SKM-1 treated with dmso at 0.1 percent for 144 hours (cell line): ENCODE measurements at regions not wholly inside any gene's neighbourhood (a gene's known extent, or its start where the extent isn't known, plus 50 kb on each side); places are given as distances from the start of the nearest gene placed in this dataset.

ENCODE experiments used
- DNase-seq: peaks from one replicate; lab custom pipeline; 2025; ENCODE audit not compliant: unreplicated experiment; lab: John Stamatoyannopoulos, UW

DNA sequence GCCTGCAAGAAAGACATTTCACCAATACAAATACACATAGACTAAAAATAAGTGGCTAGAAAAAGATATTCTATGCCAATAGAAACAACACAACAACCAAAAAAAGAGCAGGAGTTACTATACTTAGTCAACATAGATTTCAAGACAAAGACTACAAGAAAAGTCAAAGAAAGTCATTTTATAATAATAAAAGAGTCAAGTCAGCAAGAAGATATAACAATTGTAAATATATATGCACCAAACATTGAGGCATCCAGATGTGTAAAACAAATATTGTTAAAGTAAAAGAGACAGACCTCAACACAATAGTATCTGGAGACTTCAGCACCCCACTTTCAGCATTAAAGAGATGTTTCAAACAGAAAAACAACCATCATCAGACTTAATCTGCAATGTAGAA, 104.6 kb downstream of the AMY1C start:
- DNase-seq = no peak

DNA sequence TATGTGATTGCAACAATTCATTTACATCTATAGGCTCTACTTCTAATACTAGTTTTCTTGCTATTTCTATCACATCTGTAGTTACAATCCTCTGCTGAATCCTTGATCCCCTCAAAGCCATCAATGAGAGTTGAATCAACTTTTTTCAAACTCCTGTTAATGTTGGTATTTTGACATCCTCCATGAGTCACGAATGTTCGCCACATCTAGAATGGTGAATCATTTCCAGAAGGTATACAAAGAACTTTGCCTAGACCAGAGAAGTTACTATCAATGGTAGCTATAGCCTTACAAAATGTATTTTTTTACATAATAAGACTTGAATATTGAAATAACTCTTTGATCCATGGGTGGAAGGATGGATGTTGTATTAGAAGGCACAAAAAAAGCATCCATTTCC, 110.0 kb downstream of the AMY1C start:
- no peak for DNase-seq

DNA sequence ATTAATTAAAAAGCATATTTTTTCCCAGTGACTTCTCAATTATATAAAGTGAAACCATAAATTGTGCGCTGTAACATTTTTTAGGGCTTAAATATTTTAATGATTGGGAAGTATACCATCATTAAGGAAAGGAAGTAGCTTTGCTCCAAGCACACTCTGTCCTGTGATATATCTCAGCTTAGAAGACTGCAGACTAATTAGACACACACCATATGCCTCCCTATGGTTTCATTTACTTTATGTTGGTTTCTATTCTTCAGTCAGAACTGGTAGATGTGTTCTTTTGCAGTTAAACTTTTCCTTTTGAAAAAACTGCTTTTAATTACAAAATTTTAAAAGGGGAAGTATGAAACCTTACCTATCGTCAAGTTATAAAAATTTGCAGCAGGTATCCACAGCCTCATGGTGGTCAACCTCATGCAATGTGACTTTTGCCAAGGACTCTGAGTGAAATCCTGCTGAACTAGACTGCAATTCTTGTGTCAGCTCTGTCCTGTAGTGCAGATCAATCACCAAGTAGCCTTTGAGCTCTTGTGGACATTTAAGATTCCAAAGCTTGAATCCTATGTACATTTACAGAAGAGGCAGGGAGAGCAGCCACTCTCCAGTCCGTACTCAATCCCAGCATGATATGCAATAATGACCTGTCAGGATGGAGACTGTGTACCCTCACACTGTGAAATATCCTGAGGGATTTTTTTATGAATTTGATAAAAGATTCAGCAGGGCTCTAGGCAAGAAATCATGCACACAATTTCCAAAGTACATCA, 149.1 kb downstream of the AMY1C start:
- DNase-seq = no peak

DNA sequence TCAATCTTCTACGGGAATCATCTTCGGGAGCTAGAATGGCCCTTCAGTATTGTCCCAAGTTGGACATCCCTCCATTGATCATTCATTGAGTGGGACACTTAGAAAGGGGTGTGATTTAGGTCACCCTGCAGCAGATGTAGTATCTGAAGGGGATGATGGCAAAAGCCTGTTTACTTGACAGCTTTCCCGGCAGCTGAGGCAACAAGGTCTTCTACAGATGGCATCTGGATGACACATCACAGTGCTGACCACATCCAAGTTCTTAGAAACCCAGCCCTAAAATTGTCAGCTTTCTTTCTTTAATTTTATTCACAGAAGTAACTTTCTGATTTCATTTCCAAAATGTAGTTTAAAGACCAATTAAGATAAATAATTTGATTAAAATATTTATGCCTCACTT, 150.3 kb downstream of the AMY1C start:
- no peak for DNase-seq

DNA sequence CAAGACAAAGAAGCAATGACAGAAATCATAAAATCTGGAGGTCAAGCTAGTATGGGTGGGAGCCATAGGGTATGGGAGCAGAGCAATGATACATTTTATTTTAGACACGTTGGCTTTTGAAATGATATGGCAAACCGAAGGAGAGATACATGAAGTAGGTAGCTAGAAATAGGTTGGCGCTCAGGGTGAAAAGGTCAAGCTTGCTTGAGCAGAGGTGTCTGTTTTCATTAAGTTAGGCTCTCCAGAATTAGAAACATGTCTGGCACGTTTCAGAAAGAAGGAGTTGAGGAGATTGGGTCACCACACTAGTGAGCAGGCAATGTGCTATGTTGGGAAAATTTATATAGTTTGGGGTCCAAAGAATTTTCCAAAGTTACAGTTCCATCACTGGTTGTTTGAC, 151.4 kb downstream of the AMY1C start:
- DNase-seq = no peak

DNA sequence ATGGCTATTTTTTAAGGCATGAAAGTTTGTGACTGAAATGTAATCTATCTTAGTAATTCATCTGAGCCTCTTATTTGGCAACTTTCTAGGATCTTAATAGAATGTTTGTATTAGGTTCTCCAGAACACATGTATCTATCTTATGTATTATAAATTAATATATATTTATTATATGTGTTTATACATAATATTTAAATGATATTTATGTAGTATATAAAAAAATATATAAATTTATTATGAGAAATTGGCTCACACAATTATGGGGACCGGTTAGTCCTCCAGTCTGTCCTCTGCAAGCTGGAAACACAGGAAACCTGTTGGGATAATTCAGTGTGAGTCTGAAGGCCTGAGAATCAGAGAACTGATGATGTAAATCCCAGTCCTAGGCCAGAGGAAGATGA, 155.7 kb downstream of the AMY1C start:
- no peak for DNase-seq

DNA sequence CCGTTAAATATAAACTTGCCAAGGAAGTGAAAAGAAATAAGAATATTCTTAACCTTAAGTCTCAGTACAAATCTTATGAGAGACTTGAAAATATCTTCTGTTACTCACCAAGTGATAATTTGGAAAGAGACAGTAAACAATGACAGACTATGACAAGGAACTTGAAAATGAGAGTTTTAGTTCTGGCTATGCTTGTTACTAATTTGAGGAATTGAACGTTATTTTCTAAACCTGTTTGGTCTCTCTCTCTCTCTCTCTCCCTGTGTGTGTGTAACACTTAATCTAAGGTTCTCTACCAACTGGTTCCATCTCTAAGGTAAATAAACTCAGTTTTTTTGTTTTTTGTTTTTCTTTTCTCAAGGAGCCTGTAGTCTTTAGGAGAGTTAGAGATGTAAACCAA, 161.8 kb downstream of the AMY1C start:
- no peak for DNase-seq

DNA sequence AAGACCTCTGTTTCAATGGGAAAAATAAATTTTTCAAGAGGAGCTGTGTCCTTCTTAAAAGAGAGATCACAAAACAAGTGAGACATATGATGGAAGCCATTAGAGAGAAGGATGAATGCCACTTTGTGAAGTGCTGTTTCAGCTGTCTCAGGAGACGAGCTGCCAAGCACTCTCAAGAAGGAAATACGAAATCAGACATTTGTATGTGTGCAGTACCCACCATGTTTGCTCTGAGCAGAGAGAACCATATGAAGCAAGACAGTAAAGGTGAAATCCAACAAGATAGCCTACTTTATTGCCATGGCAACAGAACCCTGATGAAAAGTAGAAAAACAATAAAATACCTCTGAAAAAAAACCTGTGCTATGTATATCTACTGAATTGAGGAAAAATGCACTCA, 168.1 kb downstream of the AMY1C start:
- no peak for DNase-seq

DNA sequence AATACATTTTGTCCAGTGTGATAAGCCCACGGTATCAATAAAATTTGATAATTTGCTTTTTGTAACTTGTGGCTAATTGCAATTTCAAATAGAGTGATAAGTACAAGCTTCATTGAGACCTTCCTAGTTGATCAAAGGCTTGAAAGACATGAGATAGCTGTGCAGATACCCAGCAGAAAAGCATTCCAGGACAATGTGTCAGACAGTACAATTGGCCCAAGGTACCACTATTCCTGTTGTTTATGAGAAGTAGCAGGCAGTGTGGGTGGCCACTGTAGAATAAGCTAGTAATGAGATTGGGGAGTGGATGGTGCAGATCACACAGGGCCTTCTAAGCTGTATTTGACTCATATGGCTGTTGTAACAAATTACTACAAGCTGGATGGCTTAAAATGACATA, 182.2 kb downstream of the AMY1C start:
- no peak for DNase-seq

DNA sequence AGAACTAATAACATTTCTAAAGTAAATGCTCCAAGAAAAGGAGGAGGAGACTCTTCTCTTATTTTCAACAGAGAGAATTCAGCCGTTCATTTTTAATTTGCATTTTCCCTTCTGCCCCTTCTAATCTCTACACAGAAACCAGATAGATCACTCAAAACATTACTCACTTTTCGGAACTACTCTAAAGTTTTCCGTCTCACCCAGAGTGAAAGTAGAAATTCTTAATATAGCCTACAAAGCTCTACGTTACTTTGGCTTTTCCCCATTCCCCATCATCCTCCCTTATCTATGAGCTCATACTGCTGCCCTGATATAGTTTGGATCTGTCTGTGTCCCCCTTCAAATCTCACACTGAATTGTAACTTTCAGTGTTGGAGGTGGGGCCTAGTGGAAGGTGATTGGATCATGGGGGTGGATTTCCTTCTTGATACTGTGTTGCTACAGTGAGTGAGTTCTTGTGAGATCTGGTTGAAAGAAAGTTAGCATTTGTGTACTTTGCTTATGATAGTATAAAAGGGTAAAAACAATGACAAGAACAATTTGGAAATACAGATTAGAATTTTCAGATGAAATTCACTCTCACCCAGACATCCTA, 188.2 kb downstream of the AMY1C start:
- no peak for DNase-seq

DNA sequence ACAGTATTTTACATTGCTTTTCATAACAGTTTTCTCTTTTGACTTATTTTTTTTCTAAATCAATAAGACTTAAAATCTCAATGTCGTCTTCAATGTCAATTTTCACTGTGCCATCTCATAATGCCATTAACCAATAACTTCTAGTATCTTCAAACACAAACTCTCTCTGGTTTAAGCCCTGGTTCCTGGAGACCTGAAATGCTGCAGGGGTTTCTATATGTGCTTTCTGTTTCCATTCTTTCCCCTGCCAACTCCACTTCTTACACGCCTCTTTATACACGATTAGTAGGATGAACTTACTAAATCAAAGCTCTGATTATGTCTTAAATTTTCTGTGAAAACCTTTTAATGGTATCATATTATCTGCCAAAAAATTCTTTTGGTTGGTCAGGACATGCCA, 191.4 kb downstream of the AMY1C start:
- no peak for DNase-seq

DNA sequence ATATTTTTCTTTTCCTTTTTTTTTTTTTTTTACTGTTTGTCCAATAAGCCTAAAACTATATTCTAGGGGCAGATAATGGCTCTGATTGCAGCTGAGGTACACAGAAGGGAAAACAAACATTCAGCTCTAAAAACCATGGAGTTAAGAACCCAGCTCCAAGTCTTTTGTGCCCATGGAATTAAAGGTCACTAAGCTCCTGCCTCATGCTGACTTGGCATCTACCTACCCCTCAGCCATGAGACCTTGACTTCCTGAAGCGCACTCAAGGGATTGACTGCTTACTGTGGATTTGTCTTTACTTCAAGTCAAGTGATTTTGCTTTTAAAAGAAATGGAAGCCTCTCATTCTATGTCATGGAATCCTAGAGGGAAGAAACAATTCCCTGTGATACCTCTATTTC, 192.3 kb downstream of the AMY1C start:
- DNase-seq = no peak

DNA sequence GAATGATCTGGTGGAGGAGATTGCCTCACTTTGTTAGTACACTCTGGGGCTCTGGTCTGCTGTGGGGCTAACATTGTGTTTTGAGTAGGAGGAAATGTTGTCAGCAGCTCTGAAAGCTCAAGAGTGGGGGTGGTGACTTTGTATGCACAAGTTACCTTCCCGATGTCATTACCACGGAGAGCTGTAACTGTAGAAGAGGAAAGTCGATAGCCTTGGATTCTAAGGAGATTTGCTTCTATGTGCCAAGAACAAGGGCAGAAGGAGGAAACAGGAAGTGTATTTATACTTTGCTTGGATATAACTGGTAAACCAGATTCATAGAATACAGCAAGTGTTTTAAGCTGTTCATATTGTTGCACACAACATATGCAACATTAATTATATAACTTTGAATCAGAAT, 196.1 kb downstream of the AMY1C start:
- peak; percentile 2 for DNase-seq

DNA sequence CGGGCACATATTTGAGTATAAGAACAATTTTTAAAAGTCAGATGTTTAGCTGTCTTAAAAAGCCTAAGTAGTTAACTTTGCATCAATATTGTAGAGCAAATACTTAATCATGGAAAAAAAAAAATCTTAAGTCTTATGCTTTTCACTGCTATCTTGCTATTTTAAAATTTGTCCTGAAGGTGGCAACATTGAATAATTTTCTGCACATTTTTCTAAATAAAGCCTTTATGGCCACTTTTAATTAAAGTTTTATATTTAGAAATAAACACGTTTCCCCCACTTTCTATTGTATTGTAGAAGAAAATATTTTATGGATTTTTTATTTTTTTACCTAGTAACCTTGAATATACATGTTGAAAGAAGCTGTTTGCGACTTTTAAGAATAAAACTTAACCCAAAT, 198.8 kb downstream of the AMY1C start:
- no peak for DNase-seq

DNA sequence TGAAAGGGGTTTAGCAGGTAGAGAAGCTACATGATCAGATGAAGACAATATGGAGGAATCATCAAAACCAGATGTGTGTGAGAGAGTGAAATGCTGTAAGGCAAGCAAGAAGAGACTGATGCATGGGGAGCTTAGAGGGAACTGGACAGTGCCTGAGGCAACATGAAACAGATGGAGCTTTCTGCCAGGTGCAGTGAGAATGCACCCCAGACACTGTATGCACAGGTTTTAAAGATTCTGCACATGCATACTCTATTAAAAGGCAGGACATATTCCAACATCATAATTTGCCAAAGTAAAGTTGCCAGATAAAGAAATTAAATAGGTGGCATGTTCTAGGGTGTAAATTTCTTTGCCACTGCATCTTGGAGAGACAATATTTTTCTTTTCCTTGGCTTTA, 200.1 kb downstream of the AMY1C start:
- no peak for DNase-seq

DNA sequence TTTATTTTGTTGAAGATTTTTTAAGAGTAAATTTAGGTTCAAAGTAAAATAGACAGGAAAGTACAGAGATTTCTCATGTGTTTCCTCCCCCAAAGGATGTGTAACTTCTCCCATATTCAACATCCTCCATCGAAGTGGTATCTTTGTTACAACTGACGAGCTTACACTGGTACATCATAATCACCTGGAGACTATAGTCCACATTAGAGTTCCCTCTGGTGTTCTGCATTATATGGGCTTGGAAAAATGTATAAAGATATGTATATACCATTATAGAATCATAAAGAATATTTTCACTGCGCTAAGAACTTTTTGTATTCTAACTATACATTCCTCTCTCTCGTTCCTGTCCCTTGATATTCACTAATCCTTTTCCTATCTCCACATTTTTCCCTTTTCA, 203.7 kb downstream of the AMY1C start:
- no peak for DNase-seq

DNA sequence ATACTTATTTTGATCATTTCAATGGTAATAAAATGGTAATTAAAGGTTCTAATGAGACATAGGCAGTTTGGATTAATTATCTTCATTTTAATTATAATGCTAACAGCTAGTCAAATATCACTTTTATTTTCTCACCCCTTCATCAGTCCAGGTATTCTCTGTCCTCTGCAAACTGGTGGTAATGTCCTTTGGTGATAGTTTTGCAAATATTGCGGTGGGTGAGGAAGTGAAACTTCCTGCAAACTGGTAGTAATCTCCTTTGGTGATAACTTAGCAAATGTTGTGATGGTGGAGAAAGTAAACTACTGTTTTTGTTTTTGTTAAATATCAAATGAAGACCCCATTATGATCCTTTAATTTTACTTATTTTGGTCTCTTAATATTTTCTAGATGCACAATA, 209.0 kb downstream of the AMY1C start:
- no peak for DNase-seq

DNA sequence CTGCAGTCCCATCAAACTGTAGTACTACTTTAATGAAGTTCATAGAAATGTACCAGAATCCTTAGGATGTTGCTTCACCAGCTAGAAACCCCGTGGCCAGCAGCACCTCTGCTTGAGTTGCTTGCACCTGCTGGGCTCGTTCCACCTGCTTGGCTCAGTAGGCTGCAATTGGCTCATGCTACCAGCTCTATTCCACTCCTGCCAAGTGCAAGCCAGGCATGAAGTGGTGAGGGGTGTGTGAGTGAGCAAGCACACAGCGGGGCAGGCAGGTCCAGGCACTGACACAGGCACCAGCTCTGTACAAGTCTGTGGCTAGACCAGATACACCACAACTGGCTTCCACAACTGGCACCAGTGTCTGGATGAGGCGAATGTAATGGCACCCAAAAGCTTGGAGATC, 209.9 kb downstream of the AMY1C start:
- no peak for DNase-seq

DNA sequence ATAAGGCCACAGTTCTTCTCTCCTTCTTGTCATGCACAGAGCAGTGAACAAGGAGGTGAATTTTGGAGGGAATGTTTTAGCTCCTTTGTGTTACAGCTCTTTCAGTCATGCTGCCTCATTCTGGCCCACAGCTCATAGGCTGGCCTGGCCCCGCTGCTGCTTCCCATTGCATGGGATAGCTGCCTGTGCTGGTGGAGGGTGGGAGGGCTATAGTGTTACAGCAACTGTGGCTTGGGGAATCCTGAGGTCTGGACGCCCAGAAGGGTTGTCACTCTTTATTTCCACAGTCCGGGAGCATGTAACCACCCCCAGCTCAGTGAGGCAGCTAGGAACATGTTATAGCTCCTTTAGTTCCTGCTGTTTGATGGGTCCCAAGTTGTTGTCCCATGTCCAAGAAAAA, 210.3 kb downstream of the AMY1C start:
- DNase-seq = no peak

DNA sequence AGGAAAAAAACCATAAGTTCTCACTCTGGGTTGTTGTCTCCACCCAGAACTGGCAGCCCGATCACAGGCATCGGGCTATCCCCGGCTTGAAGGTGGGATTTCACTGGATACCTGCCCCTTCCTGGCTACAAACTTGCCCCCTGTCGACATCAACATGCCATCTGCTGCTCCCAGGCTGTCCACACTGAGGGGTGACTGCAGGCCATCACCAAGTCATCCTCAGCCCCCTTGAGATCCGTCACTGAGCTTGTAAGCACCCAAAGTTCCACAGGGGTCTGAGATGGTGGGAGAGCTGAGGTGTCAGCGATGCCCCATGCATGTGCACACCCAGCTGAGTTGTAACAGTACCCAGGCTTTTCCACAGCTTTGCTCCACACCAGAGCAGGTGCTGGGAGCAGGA, 211.0 kb downstream of the AMY1C start:
- DNase-seq = no peak

DNA sequence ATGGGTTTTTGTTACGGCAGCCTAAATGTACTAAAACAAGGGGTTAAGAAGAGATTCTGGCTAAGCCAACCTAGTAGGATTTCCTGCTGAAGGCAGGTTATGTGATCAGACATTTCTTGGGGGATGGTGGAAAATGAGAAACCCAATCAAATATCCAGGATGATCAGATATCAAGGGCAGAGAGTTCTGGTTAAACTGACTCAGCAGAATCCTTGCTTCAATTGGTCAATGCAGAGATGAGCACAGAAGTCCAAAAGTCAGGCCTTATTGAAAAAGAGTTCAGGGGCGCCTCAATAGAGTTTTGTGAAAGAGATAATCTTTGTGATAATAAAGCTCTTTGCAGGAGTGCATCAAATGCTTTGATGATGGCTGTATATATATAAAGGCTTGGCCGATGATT, 237.1 kb downstream of the AMY1C start:
- no peak for DNase-seq

DNA sequence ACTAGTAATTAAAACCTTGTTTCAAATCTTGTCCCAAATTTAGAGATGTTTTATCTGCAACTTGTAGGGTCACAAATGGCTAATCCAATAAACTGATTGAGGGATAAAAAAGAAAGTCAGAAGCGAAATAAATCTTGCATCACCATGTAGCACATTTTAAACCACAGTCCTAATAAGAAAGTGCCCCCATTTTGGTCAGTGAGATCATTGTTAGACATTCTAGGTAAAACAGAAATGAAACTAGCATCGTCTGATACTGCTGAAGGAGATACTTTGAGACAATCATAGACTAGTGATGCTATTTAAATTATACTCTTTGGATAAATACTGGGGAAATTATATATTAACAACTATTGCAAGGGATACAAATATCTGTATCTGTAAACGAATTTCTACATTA, 247.9 kb downstream of the AMY1C start:
- no peak for DNase-seq
